Lower leg skin (tissue), 4 donors: ENCODE measurements at regions not wholly inside any gene's neighbourhood (a gene's known extent, or its start where the extent isn't known, plus 50 kb on each side); places are given as distances from the start of the nearest gene placed in this dataset.

Experiments used
- DNase-seq, 2 donors: peaks; one replicate each; pipeline ENCODE4 v3.0.0-alpha.2; 2019; ENCODE audit warnings: low spot score in 2 of 2
- H3K4me3 ChIP-seq: fragments of 200-600 bp; sonication (generic); 2 replicates; pipeline ENCODE4 v1.5.1; 2017; ENCODE audit warnings: mild to moderate bottlenecking, low read depth; ENCODE audit not compliant: poor library complexity, severe bottlenecking
- POLR2A ChIP-seq, 2 donors: fragments of 450-650 bp; IDR thresholded peaks; one replicate each; pipeline ENCODE4 v1.6.1; 2016 to 2017; ENCODE audit warnings: antibody characterized with exemption in 2 of 2, mild to moderate bottlenecking in 1 of 2, moderate library complexity in 1 of 2
- WGBS, 2 donors: methylation state at CpG; one replicate each; pipeline ENCODE4 v1.1.5; 2018; 5-methylcytosine and 5-hydroxymethylcytosine counted together
- intact Hi-C: fragments of 100-400 bp; cut with DNase I; formaldehyde crosslinking; loops from one replicate; pipeline ENCODE4 v1.15.0; 2023; ENCODE audit warnings: low total_unique reads
- TF ChIP-seq, protein P1 (sequence below), 3 donors: fragments of 450-650 bp; IDR thresholded peaks; one replicate each; pipeline ENCODE4 v1.5.1; 2016; ENCODE audit warnings: antibody characterized with exemption in 3 of 3, mild to moderate bottlenecking in 3 of 3, moderate library complexity in 2 of 3

- intact Hi-C loops = no loop called here
- H3K4me3 ChIP-seq = no peak overlapping the region
- TF ChIP-seq, protein P1, sequence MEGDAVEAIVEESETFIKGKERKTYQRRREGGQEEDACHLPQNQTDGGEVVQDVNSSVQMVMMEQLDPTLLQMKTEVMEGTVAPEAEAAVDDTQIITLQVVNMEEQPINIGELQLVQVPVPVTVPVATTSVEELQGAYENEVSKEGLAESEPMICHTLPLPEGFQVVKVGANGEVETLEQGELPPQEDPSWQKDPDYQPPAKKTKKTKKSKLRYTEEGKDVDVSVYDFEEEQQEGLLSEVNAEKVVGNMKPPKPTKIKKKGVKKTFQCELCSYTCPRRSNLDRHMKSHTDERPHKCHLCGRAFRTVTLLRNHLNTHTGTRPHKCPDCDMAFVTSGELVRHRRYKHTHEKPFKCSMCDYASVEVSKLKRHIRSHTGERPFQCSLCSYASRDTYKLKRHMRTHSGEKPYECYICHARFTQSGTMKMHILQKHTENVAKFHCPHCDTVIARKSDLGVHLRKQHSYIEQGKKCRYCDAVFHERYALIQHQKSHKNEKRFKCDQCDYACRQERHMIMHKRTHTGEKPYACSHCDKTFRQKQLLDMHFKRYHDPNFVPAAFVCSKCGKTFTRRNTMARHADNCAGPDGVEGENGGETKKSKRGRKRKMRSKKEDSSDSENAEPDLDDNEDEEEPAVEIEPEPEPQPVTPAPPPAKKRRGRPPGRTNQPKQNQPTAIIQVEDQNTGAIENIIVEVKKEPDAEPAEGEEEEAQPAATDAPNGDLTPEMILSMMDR (IDR thresholded peaks at IDR 0.05) = no peak
- TF ChIP-seq POLR2A (IDR thresholded peaks at IDR 0.05) = no peak
- DNase-seq = no peak
Observed at GRCh38 chr4:26148927-26149326, 171.9 kb upstream of the RBPJ start.

GRCh38 chr4:26150948-26151347 is 169.9 kb upstream of the RBPJ start:
- WGBS, 2 donors = 50 to 61% methylated on average over 5 of the region's 5 CpGs
- TF ChIP-seq POLR2A (IDR thresholded peaks at IDR 0.05) = no peak
- TF ChIP-seq, protein P1 (IDR thresholded peaks at IDR 0.05) = no peak
- no peak overlapping the region for H3K4me3 ChIP-seq
- intact Hi-C loops = no loop called here
- no peak for DNase-seq

GRCh38 chr4:26151615-26152014 is 169.2 kb upstream of the RBPJ start:
- intact Hi-C loops = no loop called here
- 69% methylated on average over 7 of the region's 7 CpGs for WGBS, 2 donors
- DNase-seq = peak in 1 of 2 donors; percentile 75
- no peak for TF ChIP-seq POLR2A (IDR thresholded peaks at IDR 0.05)
- TF ChIP-seq, protein P1 (IDR thresholded peaks at IDR 0.05) = no peak
- H3K4me3 ChIP-seq = no peak overlapping the region

- intact Hi-C loops = no loop called here
- WGBS, 2 donors = 55 to 62% methylated on average over 6 of the region's 6 CpGs
- H3K4me3 ChIP-seq = no peak overlapping the region
- DNase-seq = peak in 1 of 2 donors; percentile 29
- TF ChIP-seq, protein P1 (IDR thresholded peaks at IDR 0.05) = no peak
- TF ChIP-seq POLR2A (IDR thresholded peaks at IDR 0.05) = no peak
Observed at GRCh38 chr4:26152056-26152455, 168.8 kb upstream of the RBPJ start.

GRCh38 chr4:26157541-26157940 is 163.3 kb upstream of the RBPJ start:
- no peak for DNase-seq
- intact Hi-C loops = no loop called here
- H3K4me3 ChIP-seq = no peak overlapping the region
- TF ChIP-seq, protein P1 (IDR thresholded peaks at IDR 0.05) = no peak
- no peak for TF ChIP-seq POLR2A (IDR thresholded peaks at IDR 0.05)

DNA sequence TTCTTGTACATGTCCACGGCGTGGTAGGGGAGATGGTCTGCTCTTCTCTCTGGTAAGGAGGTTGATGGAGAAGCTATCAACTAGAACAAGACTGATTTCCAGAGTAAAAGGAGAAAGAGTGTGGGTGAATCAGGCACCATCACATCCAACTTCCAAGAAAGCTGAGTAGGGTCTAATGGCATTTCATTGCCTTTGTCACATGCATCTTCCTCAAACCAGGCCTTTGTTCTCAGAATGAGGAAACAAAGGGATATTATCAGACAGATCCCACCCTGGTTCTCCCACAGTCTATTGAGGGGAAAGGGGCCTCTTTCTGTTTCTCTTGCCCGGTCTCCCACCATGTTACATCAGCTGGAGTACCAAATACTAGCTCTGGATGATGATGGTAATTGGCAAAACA is 160.2 kb upstream of the RBPJ start:
- intact Hi-C loops = no loop called here
- DNase-seq = no peak
- 96% methylated on average over 3 of the region's 3 CpGs for WGBS, 2 donors
- H3K4me3 ChIP-seq = no peak overlapping the region
- TF ChIP-seq POLR2A (IDR thresholded peaks at IDR 0.05) = no peak
- TF ChIP-seq, protein P1 (IDR thresholded peaks at IDR 0.05) = no peak
